SK-N-SH (cell line): ENCODE measurements at regions not wholly inside any gene's neighbourhood (a gene's known extent, or its start where the extent isn't known, plus 50 kb on each side); places are given as distances from the start of the nearest gene placed in this dataset.

Source experiments
- CTCF ChIA-PET: fragments of 300-600, 350-600 bp; formaldehyde crosslinking; extraction: SDS; loops from one replicate; lab custom pipeline; 2021; lab: Yijun Ruan, JAX
- POLR2A ChIA-PET: fragments of 350-600 bp; sonication (Branson Sonifier 250); formaldehyde crosslinking; extraction: SDS; loops from one replicate; lab custom pipeline; 2020; ENCODE audit warnings: antibody characterized with exemption, inconsistent platforms; lab: Yijun Ruan, JAX
- DNase-seq: peaks from one replicate; pipeline ENCODE4 v3.0.0; 2012
- H2AFZ ChIP-seq: fragments of 200-600 bp; sonication (generic); 2 replicates; pipeline ENCODE4 v1.8.1; 2016; ENCODE audit warnings: antibody characterized with exemption, mild to moderate bottlenecking, low read depth
- H3F3A ChIP-seq: fragments of 200-600 bp; sonication (generic); replicated peaks from 2 replicates; pipeline ENCODE3; 2016; ENCODE audit warnings: antibody characterized with exemption, mild to moderate bottlenecking; ENCODE audit not compliant: insufficient read depth
- H3K27ac ChIP-seq, 2 experiments: fragments of 200-500 bp in 1 of 2; fragments of 200-600 bp in 1 of 2; sonication (Bioruptor generic) in 1 of 2; sonication (generic), shearing (Covaris generic) in 1 of 2; 2 replicates each; pipeline versions ENCODE4 v1.5.1 to v1.6.1; 2014 to 2016; ENCODE audit warnings: low read depth in 2 of 2, inconsistent platforms in 1 of 2, low read length in 1 of 2, mild to moderate bottlenecking in 1 of 2, mixed read lengths in 1 of 2
- H3K27me3 ChIP-seq: fragments of 200-600 bp; sonication (generic), shearing (Covaris generic); 2 replicates; pipeline ENCODE4 v1.6.1; 2016; ENCODE audit warnings: mixed run types; ENCODE audit not compliant: insufficient read depth
- H3K36me3 ChIP-seq, 2 experiments: fragments of 200-500 bp in 1 of 2; fragments of 200-600 bp in 1 of 2; sonication (Bioruptor generic) in 1 of 2; sonication (generic) in 1 of 2; replicated peaks in 1 of 2; 2 replicates each; pipeline versions ENCODE3 to v1.5.1; 2014 to 2016; ENCODE audit warnings: low read length in 1 of 2, mild to moderate bottlenecking in 1 of 2; ENCODE audit not compliant: insufficient read depth in 2 of 2, control insufficient read depth in 1 of 2
- H3K4me1 ChIP-seq, 2 experiments: fragments of 200-500 bp in 1 of 2; fragments of 200-600 bp in 1 of 2; sonication (Bioruptor generic) in 1 of 2; sonication (generic), shearing (Covaris generic) in 1 of 2; 2 replicates each; pipeline versions ENCODE4 v1.5.1 to v1.6.1; 2014 to 2016; ENCODE audit warnings: low read depth in 1 of 2, low read length in 1 of 2, mixed run types in 1 of 2; ENCODE audit not compliant: insufficient read depth in 2 of 2, control insufficient read depth in 1 of 2
- H3K4me2 ChIP-seq: fragments of 200-600 bp; sonication (generic), shearing (Covaris generic); 2 replicates; pipeline ENCODE4 v1.6.1; 2017; ENCODE audit warnings: mixed run types
- H3K4me3 ChIP-seq, 2 experiments: fragments of 200-500 bp in 1 of 2; fragments of 200-600 bp in 1 of 2; sonication (Bioruptor generic) in 1 of 2; sonication (generic), shearing (Covaris generic) in 1 of 2; 2 replicates each; pipeline versions ENCODE4 v1.5.1 to v1.8.1; 2014 to 2016; ENCODE audit warnings: low read depth in 2 of 2, inconsistent platforms in 1 of 2, low read length in 1 of 2, mild to moderate bottlenecking in 1 of 2, mixed read lengths in 1 of 2, moderate library complexity in 1 of 2
- H3K79me2 ChIP-seq: fragments of 200-600 bp; sonication (generic); 2 replicates; pipeline ENCODE4 v1.8.1; 2017; ENCODE audit warnings: mild to moderate bottlenecking; ENCODE audit not compliant: insufficient read depth
- H3K9ac ChIP-seq: fragments of 200-600 bp; sonication (generic); 2 replicates; pipeline ENCODE4 v1.6.1; 2017; ENCODE audit warnings: mixed run types
- H3K9me2 ChIP-seq: fragments of 200-600 bp; sonication (generic); 2 replicates; pipeline ENCODE4 v1.6.1; 2017; ENCODE audit warnings: mixed run types
- H3K9me3 ChIP-seq: fragments of 200-600 bp; sonication (generic); 2 replicates; pipeline ENCODE4 v1.6.1; 2017; ENCODE audit warnings: mixed run types, mild to moderate bottlenecking, moderate library complexity
- H4K20me1 ChIP-seq: fragments of 200-600 bp; sonication (generic); 2 replicates; pipeline ENCODE4 v1.6.1; 2017; ENCODE audit warnings: mild to moderate bottlenecking, mixed run types; ENCODE audit not compliant: insufficient read depth
- FOSL2 ChIP-seq: IDR thresholded peaks from 2 replicates; pipeline ENCODE4 v1.4.0; 2012; ENCODE audit warnings: low read depth, mild to moderate bottlenecking, moderate library complexity, borderline replicate concordance
- FOXJ3 ChIP-seq: sonication (generic); formaldehyde crosslinking; IDR thresholded peaks from 2 replicates; pipeline ENCODE4 v1.5.1; 2020; ENCODE audit warnings: mild to moderate bottlenecking, missing genetic modification reagents
- GATA2 ChIP-seq: sonication (generic); formaldehyde crosslinking; IDR thresholded peaks from 2 replicates; pipeline ENCODE4 v1.5.0; 2020; ENCODE audit warnings: mild to moderate bottlenecking, missing genetic modification reagents
- JUND ChIP-seq: IDR thresholded peaks from 2 replicates; pipeline ENCODE4 v1.4.0; 2012
- POLR2AphosphoS5 ChIP-seq: IDR thresholded peaks from 2 replicates; pipeline ENCODE4 v1.6.1; 2012; ENCODE audit warnings: low read depth, low read length
- RAD21 ChIP-seq: IDR thresholded peaks from 2 replicates; pipeline ENCODE4 v1.6.1; 2012; ENCODE audit warnings: mild to moderate bottlenecking, low read length
- RCOR1 ChIP-seq: fragments of 150-350 bp; IDR thresholded peaks from 2 replicates; pipeline ENCODE4 v1.6.1; 2017; ENCODE audit warnings: antibody characterized with exemption, low read length
- REST ChIP-seq: IDR thresholded peaks from 2 replicates; pipeline ENCODE4 v1.6.1; 2012; ENCODE audit warnings: mild to moderate bottlenecking, low read depth, low read length, moderate library complexity
- RFX5 ChIP-seq: IDR thresholded peaks from 2 replicates; pipeline ENCODE4 v1.6.1; 2012; ENCODE audit warnings: mild to moderate bottlenecking, improper control_type of control experiment, low read length
- ZBTB33 ChIP-seq: IDR thresholded peaks from 2 replicates; pipeline ENCODE4 v1.4.0; 2012; ENCODE audit warnings: low read depth, borderline replicate concordance
- WGBS: methylation state at CpG from one replicate; pipeline ENCODE4 v1.1.6; 2017; ENCODE audit warnings: low lambda C conversion rate; 5-methylcytosine and 5-hydroxymethylcytosine counted together

- no peak for TF ChIP-seq FOSL2
- no peak for TF ChIP-seq JUND
- no peak for TF ChIP-seq POLR2AphosphoS5
- TF ChIP-seq ZBTB33, result no peak
- TF ChIP-seq GATA2 (CRISPR knock-in tag), result no peak
- no peak for TF ChIP-seq RCOR1
- no peak for TF ChIP-seq REST
Measured at GRCh38 chr1:183719289-183719688, 66.2 kb upstream of the APOBEC4 start (continued).

- Histone ChIP-seq H3K4me2 (no peak overlapping the region), H2AFZ (no peak overlapping the region), H3K27me3 (no peaks in the 10 kb centered on the region), H3K79me2 (no peaks in the 10 kb centered on the region), H3K27ac (no peak overlapping the region), H3F3A (no peaks in the 10 kb centered on the region), H3K9me3 (no peaks in the 10 kb centered on the region), H3K4me3 (no peak overlapping the region), H3K9me2 (no peaks in the 10 kb centered on the region), H3K36me3 (no peaks in the 10 kb centered on the region), H4K20me1 (no peaks in the 10 kb centered on the region), H3K9ac (no peak overlapping the region), H3K4me1 (peaks cover 14% of the 10 kb centered on the region in 2 experiments)
- ChIA-PET POLR2A (no interaction called here), CTCF (interaction anchor here (2.2 kb wide), 1 partner anchor 200 kb away, joined by 5 read pairs; no protein-coding TSS in a partner anchor)
- no peak for TF ChIP-seq RAD21
- no peak for TF ChIP-seq FOXJ3 (CRISPR knock-in tag)
- TF ChIP-seq RFX5, result no peak
- no peak for TF ChIP-seq JUND
- WGBS, result 63% methylated on average over 1 of the region's 1 CpG
- DNase-seq, result no peak
Measured at GRCh38 chr1:183716286-183716685, 63.2 kb upstream of the APOBEC4 start.
